ENCODE measurements at regions not wholly inside any gene's neighbourhood (a gene's known extent, or its start where the extent isn't known, plus 50 kb on each side); places are given as distances from the start of the nearest gene placed in this dataset.

GRCh38 chr5:8304341-8304740 is 435.4 kb downstream of the MTRR start:
- DNase-seq (ENCODE audit: extremely low read depth, insufficient read length): no peak
- H3K36me3 ChIP-seq (ENCODE audit: control insufficient read depth, insufficient read depth, low read length): no peaks in the 10 kb centered on the region
- H3K27me3 ChIP-seq (replicated peaks; ENCODE audit: control insufficient read depth, insufficient read depth, low read length): no peaks in the 10 kb centered on the region
- no peak for TF ChIP-seq CTCF (IDR thresholded peaks at IDR 0.05; ENCODE audit: insufficient read depth, low read length, poor library complexity, severe bottlenecking)
- H3K4me3 ChIP-seq (replicated peaks; ENCODE audit: low read depth, low read length): no peak overlapping the region

DNA sequence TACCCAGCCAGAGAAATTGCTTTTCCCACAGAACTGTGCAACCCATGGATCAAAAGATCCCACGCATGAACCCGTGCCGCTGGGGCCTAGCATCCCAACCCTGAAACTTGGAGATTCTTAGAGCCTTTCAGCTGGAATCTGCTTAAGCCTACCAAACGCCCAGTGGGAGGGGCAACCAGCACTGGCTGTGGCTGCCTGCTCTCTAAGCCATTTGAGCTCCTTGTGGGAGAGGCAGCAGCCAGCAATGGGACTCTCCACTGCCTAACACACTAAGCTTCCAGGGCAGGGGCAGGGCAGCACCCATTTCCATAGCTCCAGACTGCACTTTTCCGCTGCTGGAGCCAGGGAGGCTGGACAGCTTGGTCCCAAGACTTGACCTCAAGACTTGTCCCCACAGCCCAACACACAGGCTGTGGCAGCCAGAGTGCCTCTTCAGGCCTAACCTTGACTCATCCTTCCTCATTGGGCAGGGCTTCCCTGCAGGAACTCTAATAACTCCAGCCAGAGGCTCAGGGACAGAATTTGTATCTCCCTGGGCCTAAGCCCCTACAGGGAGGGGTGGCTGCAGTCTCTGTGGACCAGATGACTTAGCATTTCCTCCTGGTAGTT is 437.4 kb downstream of the MTRR start:
- Histone ChIP-seq H3K4me3 (replicated peaks; ENCODE audit: low read depth, low read length) (no peak overlapping the region), H3K27me3 (replicated peaks; ENCODE audit: control insufficient read depth, insufficient read depth, low read length) (no peaks in the 10 kb centered on the region), H3K36me3 (ENCODE audit: control insufficient read depth, insufficient read depth, low read length) (no peaks in the 10 kb centered on the region)
- no peak for DNase-seq (ENCODE audit: extremely low read depth, insufficient read length)
- no peak for TF ChIP-seq CTCF (IDR thresholded peaks at IDR 0.05; ENCODE audit: insufficient read depth, low read length, poor library complexity, severe bottlenecking)

- DNase-seq (ENCODE audit: extremely low read depth, insufficient read length): no peak
- Histone ChIP-seq H3K36me3 (ENCODE audit: control insufficient read depth, insufficient read depth, low read length) (no peaks in the 10 kb centered on the region), H3K27me3 (replicated peaks; ENCODE audit: control insufficient read depth, insufficient read depth, low read length) (no peaks in the 10 kb centered on the region), H3K4me3 (replicated peaks; ENCODE audit: low read depth, low read length) (no peak overlapping the region)
- no peak for TF ChIP-seq CTCF (IDR thresholded peaks at IDR 0.05; ENCODE audit: insufficient read depth, low read length, poor library complexity, severe bottlenecking)
Measured at GRCh38 chr5:8314965-8315364, 446.0 kb downstream of the MTRR start.

GRCh38 chr5:8316608-8317280 is 447.8 kb downstream of the MTRR start:
- DNase-seq (ENCODE audit: extremely low read depth, insufficient read length): no peak
- no peak overlapping the region for H3K4me3 ChIP-seq (replicated peaks; ENCODE audit: low read depth, low read length)
- H3K27me3 ChIP-seq (replicated peaks; ENCODE audit: control insufficient read depth, insufficient read depth, low read length): no peaks in the 10 kb centered on the region
- TF ChIP-seq CTCF (IDR thresholded peaks at IDR 0.05; ENCODE audit: insufficient read depth, low read length, poor library complexity, severe bottlenecking): no peak
- no peaks in the 10 kb centered on the region for H3K36me3 ChIP-seq (ENCODE audit: control insufficient read depth, insufficient read depth, low read length)

DNA sequence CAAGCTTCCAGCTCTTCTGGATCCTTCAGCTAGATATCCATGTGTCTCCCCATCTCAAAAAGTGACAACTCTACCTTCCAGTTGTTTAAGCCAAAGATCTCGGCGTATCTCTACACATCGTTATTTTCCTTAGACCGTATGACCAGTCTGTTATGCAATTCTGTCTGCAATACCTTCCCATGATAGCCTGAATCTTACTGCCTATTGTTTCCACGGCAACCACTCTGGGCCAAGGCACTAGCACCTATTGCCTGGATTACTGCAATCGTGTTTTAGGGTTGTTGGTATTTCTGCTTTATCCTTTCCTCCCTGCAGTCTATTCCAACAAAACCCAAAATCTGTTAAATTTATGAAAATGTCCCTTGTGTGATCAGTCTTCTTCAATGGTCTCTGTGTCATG is 448.4 kb downstream of the MTRR start:
- Histone ChIP-seq H3K36me3 (ENCODE audit: control insufficient read depth, insufficient read depth, low read length) (no peaks in the 10 kb centered on the region), H3K27me3 (replicated peaks; ENCODE audit: control insufficient read depth, insufficient read depth, low read length) (no peaks in the 10 kb centered on the region), H3K4me3 (replicated peaks; ENCODE audit: low read depth, low read length) (no peak overlapping the region)
- no peak for TF ChIP-seq CTCF (IDR thresholded peaks at IDR 0.05; ENCODE audit: insufficient read depth, low read length, poor library complexity, severe bottlenecking)
- no peak for DNase-seq (ENCODE audit: extremely low read depth, insufficient read length)

Measured in GM06990 (cell line).